ENCODE measurements at regions not wholly inside any gene's neighbourhood (a gene's known extent, or its start where the extent isn't known, plus 50 kb on each side); places are given as distances from the start of the nearest gene placed in this dataset.

DNA sequence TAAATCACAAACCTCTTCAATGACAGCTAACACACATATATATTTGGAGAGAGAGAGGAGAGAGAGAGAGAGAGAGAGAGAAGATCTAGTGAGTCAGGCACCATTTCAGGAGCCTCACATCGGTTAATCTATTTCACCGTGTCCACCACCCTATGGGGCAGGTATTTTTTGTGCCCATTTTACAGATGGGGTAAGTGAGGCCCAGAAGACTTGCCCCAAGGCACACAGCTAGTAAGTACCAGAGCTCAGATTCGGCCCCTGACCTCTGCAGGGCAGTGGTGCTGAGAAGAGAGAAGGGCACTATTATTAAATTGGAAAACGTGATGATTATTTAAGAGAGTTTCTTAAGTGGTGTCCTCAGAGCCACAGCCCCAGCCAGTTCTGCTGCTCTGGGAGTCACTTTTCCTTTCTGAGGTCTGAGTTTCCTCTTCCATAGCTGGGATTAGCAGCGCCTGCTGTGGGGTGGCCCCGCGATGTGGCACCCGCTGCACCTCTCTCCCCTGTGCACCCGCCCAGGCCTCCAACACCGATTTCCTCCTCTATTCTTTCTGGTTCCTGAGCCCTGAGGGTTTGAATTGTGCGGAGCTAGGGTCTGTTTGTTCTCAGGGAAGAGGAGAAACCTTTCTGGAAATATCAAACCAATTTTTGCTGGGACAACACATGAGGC is 303.9 kb downstream of the IRF8 start:
- Histone ChIP-seq H3K4me3 (replicated peaks; ENCODE audit: insufficient read depth, low read length) (no peak overlapping the region), H3K27ac (replicated peaks) (no peak overlapping the region), H3K27me3 (ENCODE audit: insufficient read depth, poor library complexity, severe bottlenecking) (no peaks in the 10 kb centered on the region)
- DNase-seq (ENCODE audit: low read depth in 1 of 2, low spot score in 1 of 2), result no peak
- no peak for TF ChIP-seq POLR2AphosphoS5 (IDR thresholded peaks at IDR 0.05; ENCODE audit: low read depth)
- no peak for TF ChIP-seq SPI1 (IDR thresholded peaks at IDR 0.05; ENCODE audit: borderline replicate concordance, low read depth)

GRCh38 chr16:86203557-86204275 is 304.8 kb downstream of the IRF8 start:
- TF ChIP-seq, protein P1, sequence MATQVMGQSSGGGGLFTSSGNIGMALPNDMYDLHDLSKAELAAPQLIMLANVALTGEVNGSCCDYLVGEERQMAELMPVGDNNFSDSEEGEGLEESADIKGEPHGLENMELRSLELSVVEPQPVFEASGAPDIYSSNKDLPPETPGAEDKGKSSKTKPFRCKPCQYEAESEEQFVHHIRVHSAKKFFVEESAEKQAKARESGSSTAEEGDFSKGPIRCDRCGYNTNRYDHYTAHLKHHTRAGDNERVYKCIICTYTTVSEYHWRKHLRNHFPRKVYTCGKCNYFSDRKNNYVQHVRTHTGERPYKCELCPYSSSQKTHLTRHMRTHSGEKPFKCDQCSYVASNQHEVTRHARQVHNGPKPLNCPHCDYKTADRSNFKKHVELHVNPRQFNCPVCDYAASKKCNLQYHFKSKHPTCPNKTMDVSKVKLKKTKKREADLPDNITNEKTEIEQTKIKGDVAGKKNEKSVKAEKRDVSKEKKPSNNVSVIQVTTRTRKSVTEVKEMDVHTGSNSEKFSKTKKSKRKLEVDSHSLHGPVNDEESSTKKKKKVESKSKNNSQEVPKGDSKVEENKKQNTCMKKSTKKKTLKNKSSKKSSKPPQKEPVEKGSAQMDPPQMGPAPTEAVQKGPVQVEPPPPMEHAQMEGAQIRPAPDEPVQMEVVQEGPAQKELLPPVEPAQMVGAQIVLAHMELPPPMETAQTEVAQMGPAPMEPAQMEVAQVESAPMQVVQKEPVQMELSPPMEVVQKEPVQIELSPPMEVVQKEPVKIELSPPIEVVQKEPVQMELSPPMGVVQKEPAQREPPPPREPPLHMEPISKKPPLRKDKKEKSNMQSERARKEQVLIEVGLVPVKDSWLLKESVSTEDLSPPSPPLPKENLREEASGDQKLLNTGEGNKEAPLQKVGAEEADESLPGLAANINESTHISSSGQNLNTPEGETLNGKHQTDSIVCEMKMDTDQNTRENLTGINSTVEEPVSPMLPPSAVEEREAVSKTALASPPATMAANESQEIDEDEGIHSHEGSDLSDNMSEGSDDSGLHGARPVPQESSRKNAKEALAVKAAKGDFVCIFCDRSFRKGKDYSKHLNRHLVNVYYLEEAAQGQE (IDR thresholded peaks at IDR 0.05; ENCODE audit: insufficient replicate concordance, low read depth), result no peak
- TF ChIP-seq GABPA (IDR thresholded peaks at IDR 0.05; ENCODE audit: low read depth) (no peak), SPI1 (IDR thresholded peaks at IDR 0.05; ENCODE audit: borderline replicate concordance, low read depth) (no peak), POLR2AphosphoS5 (IDR thresholded peaks at IDR 0.05; ENCODE audit: low read depth) (no peak)
- TF ChIP-seq, protein P2, sequence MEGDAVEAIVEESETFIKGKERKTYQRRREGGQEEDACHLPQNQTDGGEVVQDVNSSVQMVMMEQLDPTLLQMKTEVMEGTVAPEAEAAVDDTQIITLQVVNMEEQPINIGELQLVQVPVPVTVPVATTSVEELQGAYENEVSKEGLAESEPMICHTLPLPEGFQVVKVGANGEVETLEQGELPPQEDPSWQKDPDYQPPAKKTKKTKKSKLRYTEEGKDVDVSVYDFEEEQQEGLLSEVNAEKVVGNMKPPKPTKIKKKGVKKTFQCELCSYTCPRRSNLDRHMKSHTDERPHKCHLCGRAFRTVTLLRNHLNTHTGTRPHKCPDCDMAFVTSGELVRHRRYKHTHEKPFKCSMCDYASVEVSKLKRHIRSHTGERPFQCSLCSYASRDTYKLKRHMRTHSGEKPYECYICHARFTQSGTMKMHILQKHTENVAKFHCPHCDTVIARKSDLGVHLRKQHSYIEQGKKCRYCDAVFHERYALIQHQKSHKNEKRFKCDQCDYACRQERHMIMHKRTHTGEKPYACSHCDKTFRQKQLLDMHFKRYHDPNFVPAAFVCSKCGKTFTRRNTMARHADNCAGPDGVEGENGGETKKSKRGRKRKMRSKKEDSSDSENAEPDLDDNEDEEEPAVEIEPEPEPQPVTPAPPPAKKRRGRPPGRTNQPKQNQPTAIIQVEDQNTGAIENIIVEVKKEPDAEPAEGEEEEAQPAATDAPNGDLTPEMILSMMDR (IDR thresholded peaks at IDR 0.05; ENCODE audit: insufficient read depth, low read length), result no peak
- no peak for DNase-seq (ENCODE audit: low read depth in 1 of 2, low spot score in 1 of 2)
- H3K27ac ChIP-seq (replicated peaks), result no peak overlapping the region
- no peaks in the 10 kb centered on the region for H3K27me3 ChIP-seq (ENCODE audit: insufficient read depth, poor library complexity, severe bottlenecking)
- H3K4me3 ChIP-seq (replicated peaks; ENCODE audit: insufficient read depth, low read length), result no peak overlapping the region

DNA sequence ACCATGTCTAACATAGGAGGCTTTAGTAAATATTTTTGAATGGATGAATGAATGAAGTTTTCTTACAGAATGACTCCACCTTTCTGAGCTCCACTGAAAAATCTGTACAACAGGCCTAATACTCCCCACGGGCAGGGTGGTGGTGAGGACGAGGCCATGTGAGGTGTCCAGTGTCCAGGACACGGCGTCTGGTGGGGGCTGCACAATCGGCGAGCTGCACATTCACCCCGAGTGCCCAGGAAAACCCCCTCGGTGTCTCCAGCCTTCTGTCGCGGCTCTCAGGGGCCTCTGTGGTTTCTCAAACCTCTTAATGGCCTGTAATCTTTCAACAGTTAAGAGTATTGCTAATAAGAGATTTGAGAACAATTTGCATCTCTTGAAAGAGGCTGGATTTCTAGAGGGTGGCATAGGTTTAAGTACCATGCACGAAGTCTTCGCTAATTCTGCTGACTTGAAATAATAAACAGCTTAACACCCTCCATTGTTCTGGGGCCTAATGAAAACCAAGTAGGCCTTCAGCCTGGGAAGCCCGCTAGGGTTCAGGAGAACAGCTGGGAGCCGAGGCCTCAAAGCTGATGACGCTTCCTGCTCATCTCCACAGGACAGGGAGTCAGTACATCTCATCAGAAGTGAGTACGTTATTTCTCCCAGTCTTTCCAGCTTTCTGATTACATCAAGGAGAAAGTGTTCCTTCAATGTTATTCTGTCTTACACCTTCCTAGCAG is 304.6 kb upstream of the FOXF1 start:
- H3K27ac ChIP-seq (replicated peaks), result no peak overlapping the region
- no peak for DNase-seq (ENCODE audit: low read depth in 1 of 2, low spot score in 1 of 2)
- TF ChIP-seq GABPA (IDR thresholded peaks at IDR 0.05; ENCODE audit: low read depth), result no peak
- H3K4me3 ChIP-seq (replicated peaks; ENCODE audit: insufficient read depth, low read length), result no peak overlapping the region
- H3K27me3 ChIP-seq (ENCODE audit: insufficient read depth, poor library complexity, severe bottlenecking), result no peaks in the 10 kb centered on the region

GRCh38 chr16:86207350-86207749 is 303.0 kb upstream of the FOXF1 start:
- TF ChIP-seq, protein P2 (IDR thresholded peaks at IDR 0.05; ENCODE audit: insufficient read depth, low read length), result no peak
- TF ChIP-seq GABPA (IDR thresholded peaks at IDR 0.05; ENCODE audit: low read depth) (no peak), SPI1 (IDR thresholded peaks at IDR 0.05; ENCODE audit: borderline replicate concordance, low read depth) (no peak), POLR2AphosphoS5 (IDR thresholded peaks at IDR 0.05; ENCODE audit: low read depth) (no peak)
- TF ChIP-seq, protein P1 (IDR thresholded peaks at IDR 0.05; ENCODE audit: insufficient replicate concordance, low read depth), result no peak
- H3K4me3 ChIP-seq (replicated peaks; ENCODE audit: insufficient read depth, low read length), result no peak overlapping the region
- DNase-seq (ENCODE audit: low read depth in 1 of 2, low spot score in 1 of 2), result no peak
- H3K27me3 ChIP-seq (ENCODE audit: insufficient read depth, poor library complexity, severe bottlenecking), result no peaks in the 10 kb centered on the region
- no peak overlapping the region for H3K27ac ChIP-seq (replicated peaks)

Measured in HL-60 (cell line).